ENCODE measurements at regions not wholly inside any gene's neighbourhood (a gene's known extent, or its start where the extent isn't known, plus 50 kb on each side); places are given as distances from the start of the nearest gene placed in this dataset.

GRCh38 chr10:43819464-43820230 lies 171.0 kb upstream of the ZNF32 start:
- Histone ChIP-seq H2AFZ (ENCODE audit: low read depth, low read length) (no peak overlapping the region), H3K27me3 (ENCODE audit: low read depth, low read length) (no peaks in the 10 kb centered on the region), H3K4me3 (ENCODE audit: low read length) (no peak overlapping the region), H3K9me3 (ENCODE audit: insufficient read depth, low read length) (no peaks in the 10 kb centered on the region), H3K4me2 (ENCODE audit: low read length) (no peak overlapping the region), H3K36me3 (replicated peaks; ENCODE audit: low read depth, low read length) (no peaks in the 10 kb centered on the region), H3K4me1 (ENCODE audit: low read length) (no peaks in the 10 kb centered on the region), H3K79me2 (ENCODE audit: low read length) (no peaks in the 10 kb centered on the region), H3K27ac (ENCODE audit: low read length) (no peak overlapping the region), H4K20me1 (ENCODE audit: insufficient read depth, low read length) (no peaks in the 10 kb centered on the region), H3K9ac (ENCODE audit: low read length) (no peak overlapping the region)
- TF ChIP-seq CTCF (IDR thresholded peaks at IDR 0.05; ENCODE audit: low read depth, low read length) (no peak), EZH2phosphoT487 (IDR thresholded peaks at IDR 0.05; ENCODE audit: low read depth) (no peak)

- H3K79me2 ChIP-seq (ENCODE audit: low read length): no peaks in the 10 kb centered on the region
- no peak overlapping the region for H3K9ac ChIP-seq (ENCODE audit: low read length)
- H4K20me1 ChIP-seq (ENCODE audit: insufficient read depth, low read length): no peaks in the 10 kb centered on the region
- no peak overlapping the region for H3K27ac ChIP-seq (ENCODE audit: low read length)
- H2AFZ ChIP-seq (ENCODE audit: low read depth, low read length): no peak overlapping the region
- no peak overlapping the region for H3K4me2 ChIP-seq (ENCODE audit: low read length)
- TF ChIP-seq EZH2phosphoT487 (IDR thresholded peaks at IDR 0.05; ENCODE audit: low read depth): no peak
- no peak for TF ChIP-seq CTCF (IDR thresholded peaks at IDR 0.05; ENCODE audit: low read depth, low read length)
- H3K36me3 ChIP-seq (replicated peaks; ENCODE audit: low read depth, low read length): no peaks in the 10 kb centered on the region
- no peaks in the 10 kb centered on the region for H3K9me3 ChIP-seq (ENCODE audit: insufficient read depth, low read length)
- H3K4me1 ChIP-seq (ENCODE audit: low read length): no peaks in the 10 kb centered on the region
- H3K27me3 ChIP-seq (ENCODE audit: low read depth, low read length): no peaks in the 10 kb centered on the region
- no peak overlapping the region for H3K4me3 ChIP-seq (ENCODE audit: low read length)
These were observed 170.0 kb upstream of the ZNF32 start for GRCh38 chr10:43818687-43819086.

GRCh38 chr10:43817368-43817767 lies 168.7 kb upstream of the ZNF32 start:
- Histone ChIP-seq H3K79me2 (ENCODE audit: low read length) (no peaks in the 10 kb centered on the region), H2AFZ (ENCODE audit: low read depth, low read length) (no peak overlapping the region), H3K9me3 (ENCODE audit: insufficient read depth, low read length) (no peaks in the 10 kb centered on the region), H3K36me3 (replicated peaks; ENCODE audit: low read depth, low read length) (no peaks in the 10 kb centered on the region), H3K27ac (ENCODE audit: low read length) (no peak overlapping the region), H3K4me1 (ENCODE audit: low read length) (no peaks in the 10 kb centered on the region), H3K9ac (ENCODE audit: low read length) (no peak overlapping the region), H3K27me3 (ENCODE audit: low read depth, low read length) (no peaks in the 10 kb centered on the region), H3K4me2 (ENCODE audit: low read length) (no peak overlapping the region), H3K4me3 (ENCODE audit: low read length) (no peak overlapping the region), H4K20me1 (ENCODE audit: insufficient read depth, low read length) (no peaks in the 10 kb centered on the region)
- TF ChIP-seq CTCF (IDR thresholded peaks at IDR 0.05; ENCODE audit: low read depth, low read length) (no peak), EZH2phosphoT487 (IDR thresholded peaks at IDR 0.05; ENCODE audit: low read depth) (no peak)

DNA sequence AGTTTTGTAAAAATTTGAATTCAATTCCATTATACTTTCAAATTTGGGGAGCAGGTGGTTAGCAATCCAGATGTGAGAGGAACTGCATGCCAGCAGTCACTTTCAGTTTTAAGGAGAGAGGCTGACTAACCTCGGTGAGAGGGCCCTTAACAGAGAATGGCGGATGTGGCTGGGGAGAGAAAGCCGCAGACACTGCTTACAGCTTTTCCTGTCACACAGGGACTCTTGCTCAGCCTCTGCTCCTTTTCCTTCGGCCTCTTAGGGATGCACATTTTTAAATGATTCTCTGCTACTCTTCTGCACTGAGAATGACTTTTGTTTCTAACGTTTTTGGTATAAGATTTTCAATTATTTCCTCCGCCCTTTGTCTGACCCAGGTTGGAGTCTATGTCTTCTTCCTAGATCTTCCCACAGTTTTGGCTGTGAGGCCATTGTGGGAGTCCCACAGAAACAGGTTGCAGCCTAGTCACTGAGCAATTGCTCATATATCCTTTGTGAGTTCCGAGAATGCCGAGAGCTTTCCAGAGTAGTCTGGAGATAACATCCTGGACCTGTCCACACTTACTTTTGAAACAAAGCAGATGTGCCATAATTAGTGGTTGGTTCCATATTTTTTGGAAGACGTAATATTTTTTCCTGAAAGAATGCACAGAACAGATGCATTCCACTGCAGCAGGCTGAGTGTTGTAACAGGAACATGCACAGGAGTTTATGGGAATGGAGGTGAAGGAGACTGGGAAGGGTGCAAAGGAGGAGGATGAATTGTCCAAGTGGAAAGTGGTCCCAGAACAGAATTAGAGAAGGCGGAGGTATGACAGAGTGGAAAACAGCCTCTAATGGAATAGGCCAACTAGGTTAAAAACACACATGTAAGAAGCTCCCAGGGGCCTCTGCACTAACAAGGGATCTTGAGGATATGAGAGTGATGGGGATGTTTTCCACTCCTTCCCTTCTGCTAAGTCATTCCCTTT lies 168.0 kb upstream of the ZNF32 start:
- no peaks in the 10 kb centered on the region for H3K79me2 ChIP-seq (ENCODE audit: low read length)
- H3K27me3 ChIP-seq (ENCODE audit: low read depth, low read length): no peaks in the 10 kb centered on the region
- H3K4me2 ChIP-seq (ENCODE audit: low read length): no peak overlapping the region
- no peak overlapping the region for H3K4me3 ChIP-seq (ENCODE audit: low read length)
- no peak overlapping the region for H3K9ac ChIP-seq (ENCODE audit: low read length)
- H3K27ac ChIP-seq (ENCODE audit: low read length): no peak overlapping the region
- no peaks in the 10 kb centered on the region for H3K36me3 ChIP-seq (replicated peaks; ENCODE audit: low read depth, low read length)
- H2AFZ ChIP-seq (ENCODE audit: low read depth, low read length): no peak overlapping the region
- no peaks in the 10 kb centered on the region for H4K20me1 ChIP-seq (ENCODE audit: insufficient read depth, low read length)
- no peaks in the 10 kb centered on the region for H3K4me1 ChIP-seq (ENCODE audit: low read length)
- TF ChIP-seq EZH2phosphoT487 (IDR thresholded peaks at IDR 0.05; ENCODE audit: low read depth): no peak
- TF ChIP-seq CTCF (IDR thresholded peaks at IDR 0.05; ENCODE audit: low read depth, low read length): no peak
- no peaks in the 10 kb centered on the region for H3K9me3 ChIP-seq (ENCODE audit: insufficient read depth, low read length)
